HepG2 (cell line): ENCODE measurements at regions not wholly inside any gene's neighbourhood (a gene's known extent, or its start where the extent isn't known, plus 50 kb on each side); places are given as distances from the start of the nearest gene placed in this dataset.

Experiments used
- ATAC-seq: fragments of 200-7000 bp; cut with Tn5 transposase; 3 replicates; pipeline ENCODE4 v1.9.1; 2020; ENCODE audit warnings: mild to moderate bottlenecking, moderate library complexity
- BruUV-seq: library from RNA; stranded (reverse); fragments of 400-500 nt; replicated peaks from 2 replicates; lab custom pipeline; 2021; lab: Mats Ljungman, UMichigan
- CTCF ChIA-PET: fragments of 300-600 bp; formaldehyde crosslinking; extraction: SDS; loops from one replicate; lab custom pipeline; 2021; ENCODE audit warnings: low total read pairs, inconsistent platforms, low intra/inter-chr PET ratio; lab: Yijun Ruan, JAX
- POLR2A ChIA-PET: fragments of 350-600 bp; sonication (Branson Sonifier 250); formaldehyde crosslinking; loops from one replicate; lab custom pipeline; 2020; ENCODE audit warnings: antibody characterized with exemption, inconsistent platforms; lab: Yijun Ruan, JAX
- DNase-seq: peaks from one replicate; pipeline ENCODE4 v3.0.0-alpha.2; 2015; ENCODE audit warnings: low spot score
- FAIRE-seq: peaks from 3 replicates; lab custom pipeline; 2011; peaks lifted over from hg19 to GRCh38; lab: Jason Lieb, UNC
- H2AFZ ChIP-seq: one replicate; pipeline ENCODE4 v1.6.1; 2011; ENCODE audit warnings: low read length, inconsistent platforms
- H3K27ac ChIP-seq: fragments of 300-600 bp; 3 replicates; pipeline ENCODE4 v1.8.0; 2011; ENCODE audit warnings: mixed run types, mild to moderate bottlenecking, mixed read lengths, low read length, inconsistent platforms; ENCODE audit not compliant: insufficient read depth; ENCODE audit errors: extremely low read length
- H3K27me3 ChIP-seq, 2 experiments: fragments of 200-600 bp in 1 of 2; 2 replicates in 1 of 2; 3 replicates in 1 of 2; pipeline versions ENCODE4 v1.6.0 to v1.8.0; 2011; ENCODE audit warnings: low read length in 2 of 2, mild to moderate bottlenecking in 2 of 2, moderate library complexity in 2 of 2, inconsistent platforms in 1 of 2; ENCODE audit not compliant: insufficient read depth in 2 of 2, control insufficient read depth in 1 of 2
- H3K36me3 ChIP-seq, 2 experiments: fragments of 200-600 bp in 1 of 2; replicated peaks in 1 of 2; 2 replicates in 1 of 2; 3 replicates in 1 of 2; pipeline versions ENCODE4 v1.5.1 to v1.8.0; 2011; ENCODE audit warnings: low read length in 2 of 2, inconsistent platforms in 1 of 2; ENCODE audit not compliant: insufficient read depth in 2 of 2, control insufficient read depth in 1 of 2
- H3K4me1 ChIP-seq: 2 replicates; pipeline ENCODE4 v1.5.1; 2012; ENCODE audit warnings: low read length, inconsistent platforms; ENCODE audit not compliant: insufficient read depth
- H3K4me2 ChIP-seq: 2 replicates; pipeline ENCODE4 v1.6.0; 2011; ENCODE audit warnings: low read depth, low read length, inconsistent platforms
- H3K4me3 ChIP-seq, 3 experiments: fragments of 200-600 bp in 1 of 3; sonication (generic), shearing (Covaris generic) in 1 of 3; replicated peaks in 1 of 3; 2 replicates each; pipeline ENCODE4 v1.5.1; 2011 to 2016; ENCODE audit warnings: low read length in 3 of 3, inconsistent platforms in 2 of 3, low read depth in 2 of 3, mild to moderate bottlenecking in 2 of 3, control low read depth in 1 of 3, mixed read lengths in 1 of 3; ENCODE audit not compliant: insufficient read depth in 1 of 3
- H3K79me2 ChIP-seq: one replicate; pipeline ENCODE4 v1.6.1; 2011; ENCODE audit warnings: low read length, inconsistent platforms; ENCODE audit not compliant: insufficient read depth
- H3K9ac ChIP-seq: 2 replicates; pipeline ENCODE4 v1.6.0; 2011; ENCODE audit warnings: mild to moderate bottlenecking, low read depth, low read length, inconsistent platforms; ENCODE audit not compliant: insufficient read depth
- H3K9me3 ChIP-seq: 2 replicates; pipeline ENCODE4 v1.5.1; 2012; ENCODE audit warnings: mild to moderate bottlenecking, low read length
- H4K20me1 ChIP-seq: 2 replicates; pipeline ENCODE4 v1.6.0; 2011; ENCODE audit warnings: inconsistent platforms, mild to moderate bottlenecking, low read length, moderate library complexity; ENCODE audit not compliant: insufficient read depth
- HES4 ChIP-seq: sonication (generic); formaldehyde crosslinking; IDR thresholded peaks from 2 replicates; pipeline ENCODE4 v1.9.0; 2021; ENCODE audit warnings: mild to moderate bottlenecking, missing genetic modification reagents, borderline replicate concordance
- REXO4 ChIP-seq: sonication (generic); formaldehyde crosslinking; IDR thresholded peaks from 2 replicates; pipeline ENCODE4 v1.8.0; 2022; ENCODE audit warnings: missing genetic modification reagents, mild to moderate bottlenecking, borderline replicate concordance
- SNAI1 ChIP-seq: sonication (generic); formaldehyde crosslinking; IDR thresholded peaks from 2 replicates; pipeline ENCODE4 v1.5.0; 2020; ENCODE audit warnings: mild to moderate bottlenecking, missing genetic modification reagents, borderline replicate concordance
- ZNF441 ChIP-seq: sonication (generic); formaldehyde crosslinking; IDR thresholded peaks from 2 replicates; pipeline ENCODE4 v1.7.0; 2021; ENCODE audit warnings: missing genetic modification reagents, borderline replicate concordance
- ZNF7 ChIP-seq: IDR thresholded peaks from 2 replicates; pipeline ENCODE4 v1.6.1; 2016; ENCODE audit warnings: missing biosample characterization, missing genetic modification reagents
- WGBS: methylation state at CpG from one replicate; pipeline ENCODE4 v1.1.6; 2017; ENCODE audit warnings: low lambda C conversion rate; 5-methylcytosine and 5-hydroxymethylcytosine counted together
- in situ Hi-C: cut with HindIII; loops from 2 replicates; pipeline ENCODE4 v1.10.0; 2017; ENCODE audit warnings: low pct_unique_long_range_greater_than_20kb; ENCODE audit not compliant: extremely low pct_ligation_motif_present
- intact Hi-C: fragments of 100-400 bp; cut with micrococcal nuclease; formaldehyde crosslinking; loops from one replicate; pipeline ENCODE4 v1.10.0; 2022; ENCODE audit not compliant: unreplicated experiment
- TF ChIP-seq, protein P1 (sequence below): sonication (generic); formaldehyde crosslinking; IDR thresholded peaks from 2 replicates; pipeline ENCODE4 v1.5.0; 2020; ENCODE audit warnings: mild to moderate bottlenecking, missing genetic modification reagents
- TF ChIP-seq, protein P2 (sequence below): sonication (generic); formaldehyde crosslinking; IDR thresholded peaks from 2 replicates; pipeline ENCODE4 v1.5.1; 2020; ENCODE audit warnings: missing genetic modification reagents, mild to moderate bottlenecking, borderline replicate concordance
- TF ChIP-seq, protein P3 (sequence below): IDR thresholded peaks from 2 replicates; pipeline ENCODE4 v1.6.1; 2016; ENCODE audit warnings: control low read depth
- TF ChIP-seq, protein P4 (sequence below): sonication (generic); formaldehyde crosslinking; IDR thresholded peaks from 2 replicates; pipeline ENCODE4 v1.8.1; 2023; ENCODE audit warnings: mild to moderate bottlenecking, moderate library complexity, missing genetic modification reagents
- TF ChIP-seq, protein P5 (sequence below): sonication (generic); formaldehyde crosslinking; IDR thresholded peaks from 2 replicates; pipeline ENCODE4 v1.4.0; 2020; ENCODE audit warnings: mild to moderate bottlenecking, missing genetic modification reagents

DNA sequence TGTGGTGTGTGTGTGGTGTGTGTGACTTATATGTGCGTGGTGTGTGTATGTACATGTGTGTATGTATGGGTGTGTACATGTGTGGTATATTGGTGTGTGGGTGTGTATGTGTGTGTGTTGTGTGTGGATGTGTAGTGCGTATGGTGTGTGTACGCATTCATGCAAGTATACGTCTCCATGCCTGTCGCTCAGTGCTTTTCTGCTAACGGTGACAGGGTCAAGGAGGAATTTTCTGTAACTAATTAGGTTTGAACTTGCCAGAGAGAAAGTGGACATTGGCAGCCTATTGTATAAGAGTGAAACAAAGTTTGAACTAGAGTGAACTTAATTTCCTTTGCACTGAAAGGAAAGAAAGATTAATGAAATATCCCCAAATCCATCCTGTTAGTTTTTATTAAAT lies 120.9 kb upstream of the GSC start:
- CTCF ChIA-PET = no interaction called here
- peaks cover 7% of the 10 kb centered on the region; the same call in 1 of the 2 replicates for H3K4me1 ChIP-seq
- DNase-seq (no peak), FAIRE-seq (no peak), ATAC-seq (no peak)
- in situ Hi-C loops (no loop called here), intact Hi-C loops (no loop called here)
- 40% methylated on average over 6 of the region's 6 CpGs for WGBS
- POLR2A ChIA-PET = no interaction called here
- peaks cover 2 to 53% of the 10 kb centered on the region in 2 experiments; a peak in 3 of 5 replicates for H3K27me3 ChIP-seq
- no peaks in the 10 kb centered on the region for H3K9me3 ChIP-seq
- no TSS peak for BruUV-seq
- no peak overlapping the region for H3K27ac ChIP-seq
- H4K20me1 ChIP-seq = no peaks in the 10 kb centered on the region
- no peak overlapping the region for H3K4me3 ChIP-seq
- no peaks in the 10 kb centered on the region for H3K79me2 ChIP-seq
- no peak overlapping the region for H2AFZ ChIP-seq
- H3K9ac ChIP-seq = no peak overlapping the region
- no peaks in the 10 kb centered on the region for H3K36me3 ChIP-seq
- H3K4me2 ChIP-seq = no peak overlapping the region
- TF ChIP-seq, protein P1, sequence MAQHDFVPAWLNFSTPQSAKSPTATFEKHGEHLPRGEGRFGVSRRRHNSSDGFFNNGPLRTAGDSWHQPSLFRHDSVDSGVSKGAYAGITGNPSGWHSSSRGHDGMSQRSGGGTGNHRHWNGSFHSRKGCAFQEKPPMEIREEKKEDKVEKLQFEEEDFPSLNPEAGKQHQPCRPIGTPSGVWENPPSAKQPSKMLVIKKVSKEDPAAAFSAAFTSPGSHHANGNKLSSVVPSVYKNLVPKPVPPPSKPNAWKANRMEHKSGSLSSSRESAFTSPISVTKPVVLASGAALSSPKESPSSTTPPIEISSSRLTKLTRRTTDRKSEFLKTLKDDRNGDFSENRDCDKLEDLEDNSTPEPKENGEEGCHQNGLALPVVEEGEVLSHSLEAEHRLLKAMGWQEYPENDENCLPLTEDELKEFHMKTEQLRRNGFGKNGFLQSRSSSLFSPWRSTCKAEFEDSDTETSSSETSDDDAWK (CRISPR knock-in tag) = no peak
- no peak for TF ChIP-seq ZNF441 (CRISPR knock-in tag)
- TF ChIP-seq HES4 = no peak
- TF ChIP-seq, protein P2, sequence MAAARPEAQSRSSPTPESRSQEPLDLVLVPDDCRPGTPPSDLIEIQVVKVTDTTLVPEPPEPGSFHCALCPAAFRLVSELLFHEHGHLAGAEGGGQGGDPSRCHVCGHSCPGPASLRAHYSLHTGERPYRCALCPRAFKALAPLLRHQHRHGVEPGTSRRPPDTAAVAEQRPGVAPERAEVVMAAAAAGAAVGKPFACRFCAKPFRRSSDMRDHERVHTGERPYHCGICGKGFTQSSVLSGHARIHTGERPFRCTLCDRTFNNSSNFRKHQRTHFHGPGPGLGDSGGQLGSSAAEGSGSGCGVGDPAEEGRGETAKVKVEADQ = no peak
- TF ChIP-seq, protein P3, sequence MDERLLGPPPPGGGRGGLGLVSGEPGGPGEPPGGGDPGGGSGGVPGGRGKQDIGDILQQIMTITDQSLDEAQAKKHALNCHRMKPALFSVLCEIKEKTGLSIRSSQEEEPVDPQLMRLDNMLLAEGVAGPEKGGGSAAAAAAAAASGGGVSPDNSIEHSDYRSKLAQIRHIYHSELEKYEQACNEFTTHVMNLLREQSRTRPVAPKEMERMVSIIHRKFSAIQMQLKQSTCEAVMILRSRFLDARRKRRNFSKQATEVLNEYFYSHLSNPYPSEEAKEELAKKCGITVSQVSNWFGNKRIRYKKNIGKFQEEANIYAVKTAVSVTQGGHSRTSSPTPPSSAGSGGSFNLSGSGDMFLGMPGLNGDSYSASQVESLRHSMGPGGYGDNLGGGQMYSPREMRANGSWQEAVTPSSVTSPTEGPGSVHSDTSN (CRISPR knock-in tag) = no peak
- TF ChIP-seq, protein P4, sequence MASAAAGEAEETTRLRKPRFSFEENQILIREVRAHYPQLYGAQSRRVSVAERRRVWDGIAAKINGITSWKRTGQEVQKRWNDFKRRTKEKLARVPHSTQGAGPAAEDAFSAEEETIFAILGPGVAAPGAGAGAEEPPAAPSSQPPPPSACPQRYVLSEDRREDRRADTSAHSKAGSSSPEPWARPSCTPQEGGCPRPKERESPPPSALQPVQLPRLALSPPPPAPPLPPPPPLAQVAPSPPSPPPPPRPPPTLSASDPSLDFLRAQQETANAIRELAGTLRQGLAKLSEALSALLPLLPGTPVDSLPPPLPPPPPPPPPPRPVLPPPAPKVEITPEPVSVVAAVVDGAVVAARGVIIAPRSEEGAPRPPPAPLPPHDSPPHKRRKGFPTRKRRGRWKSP = no peak
- no peak for TF ChIP-seq REXO4 (CRISPR knock-in tag)
- no peak for TF ChIP-seq ZNF7
- TF ChIP-seq SNAI1 (CRISPR knock-in tag) = no peak
- TF ChIP-seq, protein P5, sequence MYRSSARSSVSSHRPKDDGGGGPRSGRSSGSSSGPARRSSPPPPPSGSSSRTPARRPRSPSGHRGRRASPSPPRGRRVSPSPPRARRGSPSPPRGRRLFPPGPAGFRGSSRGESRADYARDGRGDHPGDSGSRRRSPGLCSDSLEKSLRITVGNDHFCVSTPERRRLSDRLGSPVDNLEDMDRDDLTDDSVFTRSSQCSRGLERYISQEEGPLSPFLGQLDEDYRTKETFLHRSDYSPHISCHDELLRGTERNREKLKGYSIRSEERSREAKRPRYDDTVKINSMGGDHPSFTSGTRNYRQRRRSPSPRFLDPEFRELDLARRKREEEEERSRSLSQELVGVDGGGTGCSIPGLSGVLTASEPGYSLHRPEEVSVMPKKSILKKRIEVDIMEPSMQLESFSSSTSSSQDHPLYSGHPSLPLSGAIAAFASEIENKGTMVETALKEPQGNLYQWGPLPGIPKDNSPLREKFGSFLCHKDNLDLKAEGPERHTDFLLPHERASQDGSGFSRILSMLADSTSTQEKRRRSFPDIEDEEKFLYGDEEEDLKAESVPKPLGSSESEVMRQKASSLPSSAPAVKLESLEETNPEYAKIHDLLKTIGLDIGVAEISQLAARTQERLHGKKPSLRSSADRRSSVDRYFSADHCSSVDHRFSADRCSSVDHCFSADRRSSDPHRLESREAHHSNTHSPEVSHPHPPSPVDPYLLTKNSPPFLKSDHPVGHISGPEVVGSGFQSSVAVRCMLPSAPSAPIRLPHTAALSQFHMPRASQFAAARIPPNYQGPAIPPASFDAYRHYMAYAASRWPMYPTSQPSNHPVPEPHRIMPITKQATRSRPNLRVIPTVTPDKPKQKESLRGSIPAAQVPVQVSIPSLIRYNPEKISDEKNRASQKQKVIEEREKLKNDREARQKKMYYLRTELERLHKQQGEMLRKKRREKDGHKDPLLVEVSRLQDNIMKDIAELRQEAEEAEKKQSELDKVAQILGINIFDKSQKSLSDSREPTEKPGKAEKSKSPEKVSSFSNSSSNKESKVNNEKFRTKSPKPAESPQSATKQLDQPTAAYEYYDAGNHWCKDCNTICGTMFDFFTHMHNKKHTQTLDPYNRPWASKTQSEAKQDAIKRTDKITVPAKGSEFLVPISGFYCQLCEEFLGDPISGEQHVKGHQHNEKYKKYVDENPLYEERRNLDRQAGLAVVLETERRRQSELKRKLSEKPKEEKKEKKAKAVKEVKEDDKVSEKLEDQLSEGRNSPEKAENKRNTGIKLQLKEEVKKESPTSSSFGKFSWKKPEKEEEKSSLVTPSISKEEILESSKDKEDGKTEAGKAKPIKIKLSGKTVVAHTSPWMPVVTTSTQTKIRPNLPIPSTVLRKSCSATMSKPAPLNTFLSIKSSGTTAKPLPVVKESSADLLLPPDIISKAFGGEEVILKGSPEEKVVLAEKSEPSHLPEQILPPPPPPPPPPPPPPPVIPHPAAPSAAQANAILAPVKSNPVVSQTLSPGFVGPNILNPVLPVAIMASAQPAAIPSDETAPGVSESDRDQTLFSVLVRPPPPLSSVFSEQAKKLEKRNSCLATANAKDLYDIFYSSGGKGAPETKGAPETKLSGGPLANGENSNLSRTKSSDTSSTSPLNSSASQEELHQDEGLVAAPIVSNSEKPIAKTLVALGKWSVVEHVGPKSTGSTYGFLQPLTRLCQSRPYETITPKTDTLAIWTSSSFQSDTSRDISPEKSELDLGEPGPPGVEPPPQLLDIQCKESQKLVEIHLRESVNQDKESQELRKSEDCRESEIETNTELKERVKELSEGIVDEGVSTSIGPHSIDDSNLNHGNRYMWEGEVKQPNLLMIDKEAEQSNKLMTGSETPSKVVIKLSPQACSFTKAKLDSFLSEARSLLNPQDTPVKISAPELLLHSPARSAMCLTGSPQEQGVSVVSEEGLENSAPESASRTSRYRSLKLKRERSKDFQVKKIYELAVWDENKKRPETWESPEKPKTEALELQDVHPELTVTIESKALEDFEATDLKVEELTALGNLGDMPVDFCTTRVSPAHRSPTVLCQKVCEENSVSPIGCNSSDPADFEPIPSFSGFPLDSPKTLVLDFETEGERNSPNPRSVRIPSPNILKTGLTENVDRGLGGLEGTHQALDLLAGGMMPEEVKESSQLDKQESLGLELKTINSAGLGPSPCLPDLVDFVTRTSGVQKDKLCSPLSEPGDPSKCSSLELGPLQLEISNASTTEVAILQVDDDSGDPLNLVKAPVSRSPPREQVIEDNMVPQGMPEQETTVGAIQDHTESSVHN (CRISPR knock-in tag) = no peak
